Upper lobe of left lung (tissue), 6 donors: ENCODE measurements at regions not wholly inside any gene's neighbourhood (a gene's known extent, or its start where the extent isn't known, plus 50 kb on each side); places are given as distances from the start of the nearest gene placed in this dataset.

ENCODE experiments used
- ATAC-seq, 2 donors: fragments of 200-7000 bp; cut with Tn5 transposase; one replicate each; pipeline ENCODE4 v1.9.1; 2022; ENCODE audit warnings: mild to moderate bottlenecking in 2 of 2, moderate library complexity in 2 of 2; ENCODE audit not compliant: low FRiP score in 2 of 2
- DNase-seq, 2 donors: peaks; one replicate each; pipeline ENCODE4 v3.0.0-alpha.2; 2019 to 2020
- H3K27ac ChIP-seq, 4 donors: fragments of 200-600 bp; sonication (generic); one replicate each; pipeline ENCODE4 v1.5.1; 2016 to 2019
- H3K27me3 ChIP-seq, 4 donors: fragments of 200-600 bp; sonication (generic); one replicate each; pipeline ENCODE4 v1.5.1; 2017 to 2019
- H3K36me3 ChIP-seq, 4 donors: fragments of 200-600 bp; sonication (generic); one replicate each; pipeline ENCODE4 v1.5.1; 2016 to 2019
- H3K4me1 ChIP-seq, 4 donors: fragments of 200-600 bp; sonication (generic); one replicate each; pipeline ENCODE4 v1.5.1; 2018 to 2019
- H3K4me3 ChIP-seq, 4 donors: fragments of 200-600 bp; sonication (generic); one replicate each; pipeline ENCODE4 v1.5.1; 2017 to 2019; ENCODE audit warnings: mild to moderate bottlenecking in 2 of 4, moderate library complexity in 1 of 4
- H3K9me3 ChIP-seq, 4 donors: fragments of 200-600 bp; sonication (generic); one replicate each; pipeline ENCODE4 v1.5.1; 2018 to 2019
- CTCF ChIP-seq, 6 experiments: fragments of 450-650 bp in 4 of 6; fragments of 200-600 bp in 2 of 6; sonication (generic) in 2 of 6; IDR thresholded peaks; one replicate each; pipeline ENCODE4 v1.5.1; 2016 to 2019; ENCODE audit warnings: antibody characterized with exemption in 6 of 6
- EP300 ChIP-seq, 4 donors: sonication (generic); formaldehyde crosslinking; IDR thresholded peaks; one replicate each; pipeline ENCODE4 v1.5.1; 2017; ENCODE audit warnings: antibody characterized with exemption in 4 of 4, control low read depth in 2 of 4
- POLR2A ChIP-seq, 4 donors: fragments of 450-650 bp; IDR thresholded peaks; one replicate each; pipeline ENCODE4 v1.5.1; 2016 to 2017; ENCODE audit warnings: antibody characterized with exemption in 4 of 4, mild to moderate bottlenecking in 2 of 4
- POLR2AphosphoS5 ChIP-seq, 2 donors: sonication (generic); formaldehyde crosslinking; IDR thresholded peaks; one replicate each; pipeline ENCODE4 v1.5.1; 2017; ENCODE audit warnings: antibody characterized with exemption in 2 of 2
- WGBS, 2 donors: methylation state at CpG; one replicate each; pipeline ENCODE4 v1.1.5; 2017 to 2018; 5-methylcytosine and 5-hydroxymethylcytosine counted together
- donor health status: DM: no; HTN: no; CAD: no; lungs with moderate emphysema.
- donor health status: DM: no; HTN: yes; CAD: no; lungs with severe emphysema.

DNA sequence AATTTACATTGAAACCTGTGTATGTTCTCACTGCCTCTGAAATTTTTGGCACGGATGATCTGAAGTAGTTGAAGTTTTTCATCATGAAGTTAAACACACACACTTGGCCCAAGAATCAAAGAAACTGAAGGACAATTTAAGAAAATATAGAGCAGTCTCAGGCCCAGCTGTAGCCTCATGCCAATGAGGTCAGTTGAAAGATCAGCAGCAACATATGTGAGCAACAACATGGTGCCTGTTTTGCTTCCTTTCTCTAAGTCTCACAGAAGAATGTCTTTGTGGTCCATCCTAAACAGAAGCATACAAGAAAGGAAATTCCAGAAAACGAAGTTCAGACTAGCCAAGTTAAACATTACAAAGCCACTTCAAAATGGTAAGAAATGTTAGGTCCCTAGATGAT lies 1737.2 kb downstream of the MAT2B start:
- H3K27me3 ChIP-seq = no peaks in the 10 kb centered on the region
- H3K4me1 ChIP-seq = no peaks in the 10 kb centered on the region
- no peak for ATAC-seq
- H3K27ac ChIP-seq = no peak overlapping the region
- no peak for TF ChIP-seq POLR2AphosphoS5 (IDR thresholded peaks at IDR 0.05)
- no peak for TF ChIP-seq POLR2A (IDR thresholded peaks at IDR 0.05)
- TF ChIP-seq CTCF (IDR thresholded peaks at IDR 0.05) = no peak
- TF ChIP-seq EP300 (IDR thresholded peaks at IDR 0.05) = no peak
- no peaks in the 10 kb centered on the region for H3K9me3 ChIP-seq
- H3K4me3 ChIP-seq = no peak overlapping the region
- H3K36me3 ChIP-seq = no peaks in the 10 kb centered on the region
- 40 to 51% methylated on average over 2 of the region's 2 CpGs for WGBS, 2 donors
- DNase-seq = no peak

- no peaks in the 10 kb centered on the region for H3K9me3 ChIP-seq
- TF ChIP-seq CTCF (IDR thresholded peaks at IDR 0.05) (no peak), POLR2A (IDR thresholded peaks at IDR 0.05) (no peak), POLR2AphosphoS5 (IDR thresholded peaks at IDR 0.05) (no peak), EP300 (IDR thresholded peaks at IDR 0.05) (no peak)
- H3K4me1 ChIP-seq = no peaks in the 10 kb centered on the region
- no peak overlapping the region for H3K4me3 ChIP-seq
- H3K27ac ChIP-seq = no peak overlapping the region
- no peak for ATAC-seq
- no peaks in the 10 kb centered on the region for H3K27me3 ChIP-seq
- 67 to 79% methylated on average over 3 of the region's 3 CpGs for WGBS, 2 donors
- no peak for DNase-seq
- H3K36me3 ChIP-seq = no peaks in the 10 kb centered on the region
Measured at GRCh38 chr5:165244407-165244806, 1739.0 kb downstream of the MAT2B start.

GRCh38 chr5:165258197-165258771 lies 1752.9 kb downstream of the MAT2B start:
- Histone ChIP-seq H3K4me1 (no peaks in the 10 kb centered on the region), H3K4me3 (no peak overlapping the region), H3K27ac (no peak overlapping the region), H3K27me3 (no peaks in the 10 kb centered on the region), H3K9me3 (no peaks in the 10 kb centered on the region), H3K36me3 (no peaks in the 10 kb centered on the region)
- no peak for TF ChIP-seq POLR2A (IDR thresholded peaks at IDR 0.05)
- no peak for TF ChIP-seq POLR2AphosphoS5 (IDR thresholded peaks at IDR 0.05)
- TF ChIP-seq CTCF (IDR thresholded peaks at IDR 0.05) = no peak
- TF ChIP-seq EP300 (IDR thresholded peaks at IDR 0.05) = no peak
- WGBS, 2 donors = 48 to 51% methylated on average over 6 of the region's 6 CpGs
- no peak for DNase-seq
- ATAC-seq = no peak

DNA sequence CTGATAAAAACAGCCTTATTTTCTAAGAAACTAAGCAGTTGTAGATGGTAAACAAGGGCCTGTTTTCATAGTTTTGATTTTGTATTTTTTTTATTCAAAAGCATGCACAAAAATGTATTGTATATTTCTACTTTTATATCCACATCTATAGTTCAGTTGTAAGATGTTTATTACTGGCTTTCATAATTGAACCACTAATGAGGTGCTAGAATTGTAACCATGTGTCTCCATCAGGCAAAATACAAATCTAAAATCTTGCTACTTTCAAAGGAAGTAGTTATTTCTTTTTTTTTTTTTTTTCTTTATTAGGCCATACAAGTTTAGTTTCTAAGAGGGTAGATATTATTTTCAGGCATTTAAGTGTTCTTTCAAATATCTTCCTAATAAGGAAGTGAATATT lies 1755.0 kb downstream of the MAT2B start:
- no peak overlapping the region for H3K4me3 ChIP-seq
- H3K36me3 ChIP-seq = no peaks in the 10 kb centered on the region
- ATAC-seq (no peak), DNase-seq (no peak)
- TF ChIP-seq POLR2A (IDR thresholded peaks at IDR 0.05) (no peak), EP300 (IDR thresholded peaks at IDR 0.05) (no peak), POLR2AphosphoS5 (IDR thresholded peaks at IDR 0.05) (no peak), CTCF (IDR thresholded peaks at IDR 0.05) (no peak)
- no peaks in the 10 kb centered on the region for H3K4me1 ChIP-seq
- no peak overlapping the region for H3K27ac ChIP-seq
- H3K9me3 ChIP-seq = no peaks in the 10 kb centered on the region
- H3K27me3 ChIP-seq = no peaks in the 10 kb centered on the region

DNA sequence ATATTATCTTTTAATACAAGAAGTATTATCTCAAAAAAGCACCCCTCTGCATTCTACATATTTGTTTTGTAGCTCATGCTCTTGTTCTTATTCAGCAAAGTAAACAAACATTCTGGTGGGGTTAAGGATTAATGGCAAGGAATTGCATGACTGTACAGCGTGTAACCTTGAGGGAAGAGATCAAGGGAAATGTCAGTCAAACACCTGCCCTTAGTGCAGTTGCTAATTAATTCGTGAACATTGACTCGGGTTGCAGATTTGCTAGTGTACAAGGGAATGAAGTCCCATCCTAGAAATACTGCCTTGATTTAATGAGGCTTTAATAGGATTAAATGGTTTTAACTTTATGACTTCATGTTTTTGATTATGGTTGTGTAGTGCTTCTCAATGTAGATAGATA lies 1758.1 kb downstream of the MAT2B start:
- no peak for DNase-seq
- no peak overlapping the region for H3K4me3 ChIP-seq
- H3K27me3 ChIP-seq = no peaks in the 10 kb centered on the region
- TF ChIP-seq EP300 (IDR thresholded peaks at IDR 0.05) = no peak
- no peak for TF ChIP-seq CTCF (IDR thresholded peaks at IDR 0.05)
- no peak for TF ChIP-seq POLR2AphosphoS5 (IDR thresholded peaks at IDR 0.05)
- TF ChIP-seq POLR2A (IDR thresholded peaks at IDR 0.05) = no peak
- H3K27ac ChIP-seq = no peak overlapping the region
- no peaks in the 10 kb centered on the region for H3K9me3 ChIP-seq
- H3K4me1 ChIP-seq = no peaks in the 10 kb centered on the region
- 78 to 87% methylated on average over 3 of the region's 3 CpGs for WGBS, 2 donors
- H3K36me3 ChIP-seq = no peaks in the 10 kb centered on the region
- no peak for ATAC-seq
